ENCODE measurements at regions not wholly inside any gene's neighbourhood (a gene's known extent, or its start where the extent isn't known, plus 50 kb on each side); places are given as distances from the start of the nearest gene placed in this dataset.

DNA sequence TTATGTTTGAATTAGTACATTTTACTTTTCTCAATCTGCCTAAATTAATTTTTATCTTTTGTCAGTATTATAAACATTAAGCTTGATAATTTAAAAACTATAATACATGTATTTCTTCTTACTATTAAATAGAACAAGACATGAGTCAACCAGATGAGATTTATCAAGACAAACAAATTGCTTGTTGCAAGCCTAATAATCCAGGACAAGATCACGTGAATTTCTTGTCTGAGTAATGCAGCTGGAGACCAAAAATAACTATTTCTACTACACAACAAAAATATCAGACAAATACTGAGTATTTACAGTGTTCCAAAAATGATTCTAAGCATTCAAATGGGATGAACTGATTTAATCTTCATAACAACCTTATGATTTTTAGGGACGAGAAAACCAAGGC lies 339.1 kb upstream of the PRR16 start:
- no peak for TF ChIP-seq POLR2A (IDR thresholded peaks at IDR 0.05)
- TF ChIP-seq, protein P1, sequence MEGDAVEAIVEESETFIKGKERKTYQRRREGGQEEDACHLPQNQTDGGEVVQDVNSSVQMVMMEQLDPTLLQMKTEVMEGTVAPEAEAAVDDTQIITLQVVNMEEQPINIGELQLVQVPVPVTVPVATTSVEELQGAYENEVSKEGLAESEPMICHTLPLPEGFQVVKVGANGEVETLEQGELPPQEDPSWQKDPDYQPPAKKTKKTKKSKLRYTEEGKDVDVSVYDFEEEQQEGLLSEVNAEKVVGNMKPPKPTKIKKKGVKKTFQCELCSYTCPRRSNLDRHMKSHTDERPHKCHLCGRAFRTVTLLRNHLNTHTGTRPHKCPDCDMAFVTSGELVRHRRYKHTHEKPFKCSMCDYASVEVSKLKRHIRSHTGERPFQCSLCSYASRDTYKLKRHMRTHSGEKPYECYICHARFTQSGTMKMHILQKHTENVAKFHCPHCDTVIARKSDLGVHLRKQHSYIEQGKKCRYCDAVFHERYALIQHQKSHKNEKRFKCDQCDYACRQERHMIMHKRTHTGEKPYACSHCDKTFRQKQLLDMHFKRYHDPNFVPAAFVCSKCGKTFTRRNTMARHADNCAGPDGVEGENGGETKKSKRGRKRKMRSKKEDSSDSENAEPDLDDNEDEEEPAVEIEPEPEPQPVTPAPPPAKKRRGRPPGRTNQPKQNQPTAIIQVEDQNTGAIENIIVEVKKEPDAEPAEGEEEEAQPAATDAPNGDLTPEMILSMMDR (IDR thresholded peaks at IDR 0.05), result no peak
